ENCODE measurements at regions not wholly inside any gene's neighbourhood (a gene's known extent, or its start where the extent isn't known, plus 50 kb on each side); places are given as distances from the start of the nearest gene placed in this dataset.

GRCh38 chr3:10555263-10555662 is 49.9 kb upstream of the ATP2B2 start:
- DNase-seq, result no peak
- Mint-ChIP-seq H3K27ac (no peak overlapping the region), H3K27me3 (ENCODE audit: low read depth in 3 of 3) (peaks cover 1 to 5% (median 4%) of the 10 kb centered on the region in 3 donors), H3K4me3 (no peak overlapping the region), H3K36me3 (peaks cover 0 to 3% (median 0%) of the 10 kb centered on the region in 3 donors), H3K4me1 (peaks cover 28 to 30% of the 10 kb centered on the region in 2 donors), H3K9me3 (no peaks in the 10 kb centered on the region)

DNA sequence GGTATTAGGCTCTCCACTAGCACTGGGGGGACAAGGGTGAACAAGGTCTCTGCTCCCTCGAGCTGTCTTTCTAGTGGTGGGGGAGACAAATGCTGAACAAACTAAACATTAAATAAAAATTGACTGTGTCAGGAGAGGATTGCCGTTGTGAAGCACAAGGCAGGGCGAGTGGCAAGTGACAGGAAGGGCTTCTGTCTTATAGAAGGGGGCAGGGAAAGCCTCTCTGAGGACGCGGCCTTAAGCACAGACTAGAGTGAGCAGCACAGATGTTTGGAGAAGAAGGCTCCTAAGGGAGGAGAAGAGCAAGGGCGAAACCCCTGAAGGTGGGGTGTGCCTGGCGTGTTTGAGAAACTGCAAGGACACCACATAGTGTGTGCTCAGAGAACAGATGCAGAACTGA is 50.9 kb upstream of the ATP2B2 start:
- Mint-ChIP-seq H3K27ac (no peak overlapping the region), H3K4me1 (peaks cover 23 to 25% of the 10 kb centered on the region in 2 donors), H3K4me3 (no peak overlapping the region), H3K36me3 (peaks cover 0 to 3% (median 0%) of the 10 kb centered on the region in 3 donors), H3K9me3 (no peaks in the 10 kb centered on the region), H3K27me3 (ENCODE audit: low read depth in 3 of 3) (peaks cover 2 to 10% (median 6%) of the 10 kb centered on the region in 3 donors)
- no peak for DNase-seq

DNA sequence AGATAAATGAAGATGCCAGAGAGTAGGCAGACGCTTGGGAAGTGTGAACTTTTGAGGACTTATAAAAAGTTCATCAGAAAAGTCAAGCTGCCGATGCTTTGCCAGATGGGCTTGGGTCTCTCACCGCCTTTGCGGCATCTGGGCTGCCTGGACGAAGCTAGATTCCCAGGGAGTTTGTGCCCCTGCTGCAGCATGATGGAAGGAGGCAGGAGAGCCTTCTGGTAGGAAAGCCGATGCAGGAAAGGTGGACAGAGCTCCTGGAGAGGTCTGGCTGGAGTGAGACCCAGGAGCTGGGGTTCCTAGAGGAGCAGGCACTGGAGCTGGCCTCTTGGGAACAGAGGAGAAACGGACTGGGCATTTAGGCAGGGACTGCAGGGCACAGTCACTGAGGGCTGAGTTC is 51.9 kb upstream of the ATP2B2 start:
- Mint-ChIP-seq H3K9me3 (peaks cover 0 to 1% (median 0%) of the 10 kb centered on the region in 6 donors), H3K4me1 (peaks cover 14 to 15% of the 10 kb centered on the region in 2 donors), H3K4me3 (no peak overlapping the region), H3K27ac (no peak overlapping the region), H3K27me3 (ENCODE audit: low read depth in 3 of 3) (peaks cover 2 to 12% (median 6%) of the 10 kb centered on the region in 3 donors), H3K36me3 (peaks cover 0 to 3% (median 0%) of the 10 kb centered on the region in 3 donors)
- DNase-seq, result no peak

GRCh38 chr3:10557781-10558373 is 52.5 kb upstream of the ATP2B2 start:
- no peak overlapping the region for H3K27ac Mint-ChIP-seq
- no peak overlapping the region for H3K4me3 Mint-ChIP-seq
- peaks cover 0 to 1% (median 0%) of the 10 kb centered on the region in 6 donors for H3K9me3 Mint-ChIP-seq
- peaks cover 2 to 13% (median 6%) of the 10 kb centered on the region in 3 donors for H3K27me3 Mint-ChIP-seq (ENCODE audit: low read depth in 3 of 3)
- no peak for DNase-seq
- peaks cover 8 to 9% of the 10 kb centered on the region in 2 donors for H3K4me1 Mint-ChIP-seq
- peaks cover 0 to 3% (median 0%) of the 10 kb centered on the region in 3 donors for H3K36me3 Mint-ChIP-seq

GRCh38 chr3:10558736-10559135 is 53.4 kb upstream of the ATP2B2 start:
- H3K4me3 Mint-ChIP-seq, result no peak overlapping the region
- H3K4me1 Mint-ChIP-seq, result peaks cover 6 to 7% of the 10 kb centered on the region in 2 donors
- peaks cover 0 to 1% (median 0%) of the 10 kb centered on the region in 6 donors for H3K9me3 Mint-ChIP-seq
- H3K27ac Mint-ChIP-seq, result no peak overlapping the region
- peaks cover 0 to 3% (median 0%) of the 10 kb centered on the region in 3 donors for H3K36me3 Mint-ChIP-seq
- peaks cover 2 to 13% (median 6%) of the 10 kb centered on the region in 3 donors for H3K27me3 Mint-ChIP-seq (ENCODE audit: low read depth in 3 of 3)
- DNase-seq, result no peak

DNA sequence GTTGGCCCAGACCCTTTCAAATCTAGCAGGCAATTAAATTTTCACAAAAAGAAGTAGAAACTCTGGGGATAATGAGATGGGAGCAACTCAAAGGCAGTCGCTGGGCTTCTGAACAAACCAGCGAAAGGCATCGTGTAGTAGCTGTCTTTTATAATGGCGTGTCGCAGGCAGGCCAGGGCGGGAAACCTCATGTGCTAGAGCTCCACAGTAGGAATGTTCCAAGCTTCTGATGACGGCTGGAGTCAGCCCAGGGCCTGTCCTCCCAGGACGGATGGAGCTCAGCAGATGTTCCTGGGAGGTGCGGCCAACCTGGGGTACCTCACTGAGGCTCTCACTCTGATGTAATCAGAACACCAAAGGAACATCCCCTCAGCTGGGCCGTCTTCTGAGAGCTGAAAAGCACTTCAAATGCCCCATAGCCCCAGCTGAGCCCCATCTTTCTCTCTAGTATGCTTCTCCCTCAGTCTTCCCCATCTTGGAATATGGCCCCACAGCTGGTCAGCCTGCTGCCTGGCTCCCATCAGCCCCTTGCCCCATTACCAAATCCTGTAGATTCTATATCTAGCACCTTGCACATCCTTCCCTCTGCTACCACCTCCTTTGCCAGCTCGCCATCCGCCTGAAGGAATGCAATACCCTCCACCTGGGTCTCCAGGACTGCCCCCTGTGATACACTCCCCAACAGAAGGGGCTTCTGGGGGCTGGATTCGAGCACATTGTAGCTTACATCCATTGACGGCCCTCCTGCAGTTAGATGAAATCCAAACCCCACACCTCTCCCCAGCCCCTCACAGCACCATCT is 54.9 kb upstream of the ATP2B2 start:
- H3K4me1 Mint-ChIP-seq, result peaks cover 6 to 7% of the 10 kb centered on the region in 2 donors
- H3K27me3 Mint-ChIP-seq (ENCODE audit: low read depth in 3 of 3), result peaks cover 2 to 13% (median 4%) of the 10 kb centered on the region in 3 donors
- H3K9me3 Mint-ChIP-seq, result peaks cover 0 to 3% (median 0%) of the 10 kb centered on the region in 6 donors
- no peak for DNase-seq
- H3K4me3 Mint-ChIP-seq, result no peak overlapping the region
- no peak overlapping the region for H3K27ac Mint-ChIP-seq
- no peaks in the 10 kb centered on the region for H3K36me3 Mint-ChIP-seq

- Mint-ChIP-seq H3K27me3 (ENCODE audit: low read depth in 3 of 3) (peaks cover 2 to 13% (median 3%) of the 10 kb centered on the region in 3 donors), H3K27ac (no peak overlapping the region), H3K4me1 (peaks cover 6 to 7% of the 10 kb centered on the region in 2 donors)
Measured at GRCh38 chr3:10561162-10561945, 56.0 kb upstream of the ATP2B2 start.

GRCh38 chr3:10561946-10562560 is 56.7 kb upstream of the ATP2B2 start:
- Mint-ChIP-seq H3K27ac (no peak overlapping the region), H3K36me3 (no peaks in the 10 kb centered on the region), H3K4me1 (peaks cover 6 to 7% of the 10 kb centered on the region in 2 donors), H3K9me3 (peaks cover 0 to 3% (median 0%) of the 10 kb centered on the region in 6 donors), H3K27me3 (ENCODE audit: low read depth in 3 of 3) (peaks cover 2 to 13% (median 3%) of the 10 kb centered on the region in 3 donors), H3K4me3 (no peak overlapping the region)
- no peak for DNase-seq

More at GRCh38 chr3:10561162-10561945, 56.0 kb upstream of the ATP2B2 start:
- Mint-ChIP-seq H3K9me3 (peaks cover 0 to 3% (median 0%) of the 10 kb centered on the region in 6 donors), H3K36me3 (no peaks in the 10 kb centered on the region), H3K4me3 (no peak overlapping the region)
- DNase-seq, result no peak

GRCh38 chr3:10563396-10563795 is 58.0 kb upstream of the ATP2B2 start:
- H3K27me3 Mint-ChIP-seq (ENCODE audit: low read depth in 3 of 3), result peaks cover 2 to 17% (median 7%) of the 10 kb centered on the region in 3 donors
- peaks cover 0 to 3% (median 0%) of the 10 kb centered on the region in 6 donors for H3K9me3 Mint-ChIP-seq
- H3K4me1 Mint-ChIP-seq, result no peaks in the 10 kb centered on the region
- no peak overlapping the region for H3K4me3 Mint-ChIP-seq
- DNase-seq, result no peak
- H3K36me3 Mint-ChIP-seq, result no peaks in the 10 kb centered on the region
- H3K27ac Mint-ChIP-seq, result no peak overlapping the region

GRCh38 chr3:10565814-10566213 is 60.4 kb upstream of the ATP2B2 start:
- H3K36me3 Mint-ChIP-seq, result no peaks in the 10 kb centered on the region
- H3K27ac Mint-ChIP-seq, result no peak overlapping the region
- H3K27me3 Mint-ChIP-seq (ENCODE audit: low read depth in 3 of 3), result peaks cover 0 to 10% (median 6%) of the 10 kb centered on the region in 3 donors
- no peaks in the 10 kb centered on the region for H3K4me1 Mint-ChIP-seq
- no peak overlapping the region for H3K4me3 Mint-ChIP-seq
- no peak for DNase-seq
- H3K9me3 Mint-ChIP-seq, result peaks cover 0 to 3% (median 0%) of the 10 kb centered on the region in 6 donors

GRCh38 chr3:10566451-10566850 is 61.1 kb upstream of the ATP2B2 start:
- no peak for DNase-seq
- Mint-ChIP-seq H3K27ac (no peak overlapping the region), H3K27me3 (ENCODE audit: low read depth in 3 of 3) (peaks cover 0 to 6% (median 3%) of the 10 kb centered on the region in 3 donors), H3K4me3 (no peak overlapping the region), H3K36me3 (no peaks in the 10 kb centered on the region), H3K9me3 (peaks cover 0 to 3% (median 0%) of the 10 kb centered on the region in 6 donors), H3K4me1 (no peaks in the 10 kb centered on the region)

GRCh38 chr3:10568549-10568948 is 63.2 kb upstream of the ATP2B2 start:
- peaks cover 0 to 8% (median 3%) of the 10 kb centered on the region in 3 donors for H3K27me3 Mint-ChIP-seq (ENCODE audit: low read depth in 3 of 3)
- H3K9me3 Mint-ChIP-seq, result peaks cover 0 to 2% (median 0%) of the 10 kb centered on the region in 6 donors
- H3K4me3 Mint-ChIP-seq, result no peak overlapping the region
- no peaks in the 10 kb centered on the region for H3K36me3 Mint-ChIP-seq
- DNase-seq, result no peak
- H3K27ac Mint-ChIP-seq, result no peak overlapping the region
- no peaks in the 10 kb centered on the region for H3K4me1 Mint-ChIP-seq

DNA sequence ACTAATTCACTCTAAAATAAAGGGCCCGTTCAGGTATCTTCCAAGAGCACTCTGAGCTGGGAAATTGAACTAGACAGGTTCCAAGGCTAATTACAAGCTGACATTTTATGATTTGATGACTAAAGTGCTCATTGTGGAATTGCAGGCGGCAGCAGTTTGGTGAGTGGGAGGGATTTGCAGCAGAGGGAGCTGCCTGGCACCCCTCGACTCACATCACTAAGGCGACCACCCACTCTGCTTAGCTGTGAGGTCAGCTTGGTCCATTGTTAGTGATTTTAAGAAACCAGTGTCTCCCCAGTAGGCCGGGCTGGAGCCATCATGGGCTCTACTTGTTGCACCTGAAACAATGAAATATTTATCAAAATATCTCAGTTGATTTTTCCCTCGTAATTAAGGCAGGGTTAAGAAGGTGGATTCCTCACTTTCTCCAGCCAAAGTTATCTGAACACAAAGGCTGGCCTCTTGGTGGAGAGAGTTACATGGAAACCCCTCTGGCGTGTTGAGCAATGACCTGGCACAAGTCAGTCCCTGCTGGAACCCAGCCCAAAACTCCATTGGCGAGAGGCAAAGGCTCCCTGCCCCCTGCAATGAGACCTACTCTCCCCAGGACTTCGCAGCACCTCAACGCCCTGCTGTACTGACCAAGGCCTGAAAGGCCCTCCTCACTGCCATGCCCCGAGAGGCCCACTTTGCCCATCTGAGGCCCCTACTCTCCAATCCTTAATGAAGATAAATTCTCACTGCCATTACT is 65.0 kb upstream of the ATP2B2 start:
- H3K27me3 Mint-ChIP-seq (ENCODE audit: low read depth in 3 of 3), result peaks cover 0 to 8% (median 6%) of the 10 kb centered on the region in 3 donors
- H3K4me1 Mint-ChIP-seq, result no peaks in the 10 kb centered on the region
- no peak for DNase-seq
- H3K36me3 Mint-ChIP-seq, result no peaks in the 10 kb centered on the region
- H3K27ac Mint-ChIP-seq, result no peak overlapping the region
- no peak overlapping the region for H3K4me3 Mint-ChIP-seq
- H3K9me3 Mint-ChIP-seq, result no peaks in the 10 kb centered on the region
